Fibroblast of the aortic adventitia (primary cell): ENCODE measurements at regions not wholly inside any gene's neighbourhood (a gene's known extent, or its start where the extent isn't known, plus 50 kb on each side); places are given as distances from the start of the nearest gene placed in this dataset.

Experiments
- DNase-seq: peaks from one replicate; pipeline ENCODE4 v3.0.0-alpha.2; 2010; ENCODE audit warnings: low read depth
- H3K4me3 ChIP-seq: 2 replicates; pipeline ENCODE4 v1.5.1; 2011; ENCODE audit warnings: low read depth, mild to moderate bottlenecking, control low read depth, low read length, moderate library complexity
- TF ChIP-seq, protein P1 (sequence below): IDR thresholded peaks from 2 replicates; pipeline ENCODE4 v1.5.1; 2011; ENCODE audit warnings: mild to moderate bottlenecking, low read length, control low read depth, inconsistent platforms; ENCODE audit not compliant: insufficient read depth

DNA sequence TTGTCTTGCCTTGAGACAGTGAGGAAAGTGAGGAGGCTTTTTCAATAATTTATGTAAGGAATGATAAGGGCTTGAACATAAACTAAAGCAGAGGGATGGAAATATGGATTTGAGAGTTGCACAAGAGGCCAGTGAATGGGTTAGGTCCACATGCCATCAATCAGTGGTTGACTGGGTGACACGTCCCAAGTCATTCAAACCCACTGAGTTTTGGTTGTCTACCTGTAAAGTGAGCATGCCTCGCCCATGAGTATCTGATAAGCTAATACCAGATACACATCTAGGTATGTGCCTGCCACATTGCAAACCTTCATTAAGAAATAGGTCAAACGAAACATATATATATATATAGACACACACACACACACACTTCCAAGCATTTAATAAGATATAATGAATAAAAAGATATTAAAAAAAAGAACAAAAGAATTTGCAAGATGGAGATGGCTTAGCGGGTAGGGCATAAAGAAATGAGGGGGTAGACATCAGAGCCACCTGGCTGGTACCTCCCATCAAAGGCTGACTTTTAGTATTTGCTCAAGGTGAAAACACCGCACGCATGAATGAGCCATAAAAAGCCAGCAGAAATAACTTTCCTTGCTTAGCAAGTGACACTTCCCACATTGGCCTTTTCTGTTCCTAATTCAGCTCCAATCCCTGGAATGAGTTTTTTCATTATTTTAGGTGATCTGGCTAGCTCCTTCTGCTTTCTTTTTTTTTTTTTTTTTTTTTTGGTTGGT is 109.1 kb upstream of the GGTLC1 start:
- H3K4me3 ChIP-seq: no peak overlapping the region
- no peak for DNase-seq
- TF ChIP-seq, protein P1, sequence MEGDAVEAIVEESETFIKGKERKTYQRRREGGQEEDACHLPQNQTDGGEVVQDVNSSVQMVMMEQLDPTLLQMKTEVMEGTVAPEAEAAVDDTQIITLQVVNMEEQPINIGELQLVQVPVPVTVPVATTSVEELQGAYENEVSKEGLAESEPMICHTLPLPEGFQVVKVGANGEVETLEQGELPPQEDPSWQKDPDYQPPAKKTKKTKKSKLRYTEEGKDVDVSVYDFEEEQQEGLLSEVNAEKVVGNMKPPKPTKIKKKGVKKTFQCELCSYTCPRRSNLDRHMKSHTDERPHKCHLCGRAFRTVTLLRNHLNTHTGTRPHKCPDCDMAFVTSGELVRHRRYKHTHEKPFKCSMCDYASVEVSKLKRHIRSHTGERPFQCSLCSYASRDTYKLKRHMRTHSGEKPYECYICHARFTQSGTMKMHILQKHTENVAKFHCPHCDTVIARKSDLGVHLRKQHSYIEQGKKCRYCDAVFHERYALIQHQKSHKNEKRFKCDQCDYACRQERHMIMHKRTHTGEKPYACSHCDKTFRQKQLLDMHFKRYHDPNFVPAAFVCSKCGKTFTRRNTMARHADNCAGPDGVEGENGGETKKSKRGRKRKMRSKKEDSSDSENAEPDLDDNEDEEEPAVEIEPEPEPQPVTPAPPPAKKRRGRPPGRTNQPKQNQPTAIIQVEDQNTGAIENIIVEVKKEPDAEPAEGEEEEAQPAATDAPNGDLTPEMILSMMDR: no peak

DNA sequence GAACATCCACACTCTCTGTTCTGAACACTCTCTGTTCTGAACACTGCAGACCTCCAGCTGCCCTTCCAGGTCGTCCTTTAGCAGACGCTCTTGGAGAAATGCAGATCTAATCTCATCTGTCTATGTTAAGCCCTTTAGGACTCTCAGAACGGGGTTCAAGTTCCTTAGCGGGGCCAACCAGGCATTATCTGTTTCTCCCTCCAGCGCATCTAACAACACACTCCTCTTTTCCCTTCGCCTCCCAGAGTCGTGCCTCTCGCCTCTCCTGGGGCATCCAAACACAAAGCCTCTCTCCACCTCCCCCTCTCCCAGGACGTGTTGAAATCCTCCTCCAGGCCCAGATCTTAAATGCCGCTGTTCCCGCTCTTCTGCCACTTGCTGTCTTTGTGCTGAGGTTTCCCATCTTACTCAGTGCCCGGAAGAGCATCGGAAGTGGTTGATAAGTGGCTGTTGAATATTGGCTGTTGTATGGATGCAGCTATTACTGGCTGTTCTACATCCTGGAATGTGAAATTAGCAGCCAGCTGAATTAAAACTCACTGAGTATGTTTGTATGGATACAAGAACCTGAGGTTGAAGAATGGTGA is 108.4 kb upstream of the GGTLC1 start:
- TF ChIP-seq, protein P1: no peak
- H3K4me3 ChIP-seq: no peak overlapping the region
- no peak for DNase-seq

DNA sequence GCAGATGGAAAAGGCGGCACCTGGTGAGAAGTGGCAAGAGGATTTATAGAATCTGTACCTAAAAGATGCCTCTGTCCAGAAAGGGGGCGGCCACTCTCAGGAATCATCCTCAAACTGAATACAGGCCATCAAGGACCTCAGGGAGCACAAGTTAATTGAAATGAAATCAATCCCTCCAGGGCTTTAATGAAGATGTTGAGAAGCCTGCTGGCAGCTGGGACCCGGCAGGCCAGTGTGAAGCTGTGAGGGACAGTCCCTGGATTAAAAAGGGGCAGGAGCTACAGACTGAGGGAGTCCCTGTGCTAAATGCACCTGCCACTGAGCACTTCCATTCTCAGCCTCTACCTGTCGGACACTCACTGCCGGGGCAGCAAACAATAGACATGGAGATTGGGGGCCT is 107.7 kb upstream of the GGTLC1 start:
- TF ChIP-seq, protein P1: no peak
- no peak overlapping the region for H3K4me3 ChIP-seq
- no peak for DNase-seq

DNA sequence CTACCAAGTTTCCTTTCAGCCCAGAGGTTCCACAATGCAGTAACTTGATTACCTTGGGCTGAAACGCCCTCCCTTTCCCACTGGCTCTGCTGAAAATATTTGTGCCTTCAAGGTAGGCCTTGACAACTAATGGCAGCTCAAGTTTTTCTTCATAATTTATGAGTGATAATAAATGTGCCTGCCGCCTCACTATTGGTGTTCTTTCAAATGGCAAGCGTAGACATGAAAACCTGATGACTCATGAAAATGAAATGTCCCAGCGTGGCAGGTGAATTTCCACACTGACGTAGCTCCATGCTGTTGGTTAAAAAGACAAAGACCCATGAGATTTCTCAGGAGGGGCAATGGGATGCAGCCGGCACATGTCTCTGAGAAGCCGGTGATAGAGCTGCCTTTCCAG is 107.2 kb upstream of the GGTLC1 start:
- H3K4me3 ChIP-seq: no peak overlapping the region
- DNase-seq: no peak
- TF ChIP-seq, protein P1: no peak

DNA sequence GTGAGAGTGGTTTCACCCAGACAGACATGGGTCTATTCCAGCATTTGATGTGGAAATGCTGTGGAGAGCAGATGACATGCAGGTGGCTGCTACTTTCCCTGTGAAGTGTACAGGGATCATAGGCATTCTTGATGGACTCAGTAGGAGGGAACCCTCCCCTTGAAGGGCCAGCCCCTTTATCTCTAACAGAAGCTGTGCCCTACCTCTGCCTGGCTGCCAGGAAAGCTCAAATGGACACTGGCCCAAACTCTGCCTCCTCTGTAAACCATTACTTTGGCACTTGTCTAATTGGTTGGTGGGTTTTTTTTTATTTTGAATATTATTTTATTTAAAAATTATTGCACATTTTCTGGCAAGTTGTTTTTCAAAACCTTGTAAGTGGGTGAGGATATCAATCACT is 106.7 kb upstream of the GGTLC1 start:
- TF ChIP-seq, protein P1: no peak
- H3K4me3 ChIP-seq: no peak overlapping the region
- DNase-seq: no peak

DNA sequence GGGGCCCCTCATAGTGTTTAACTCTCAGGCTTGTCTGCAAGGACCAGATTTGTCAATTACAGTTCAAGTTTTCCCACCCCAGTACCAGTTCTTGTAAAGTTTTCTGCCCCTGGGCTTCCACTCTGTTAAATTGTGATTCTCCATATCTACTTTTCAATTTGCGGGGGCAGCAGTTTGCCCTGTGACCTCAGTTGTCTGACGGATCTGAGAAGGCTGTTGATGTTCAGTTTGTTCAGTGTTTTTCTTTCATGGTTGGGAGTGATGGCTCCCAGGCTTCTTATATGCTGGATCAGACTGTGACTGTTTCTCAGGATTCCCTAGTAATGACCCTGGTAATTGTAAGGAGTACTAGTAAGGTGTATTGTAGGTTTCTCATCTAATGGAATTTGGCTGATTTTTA is 101.0 kb upstream of the GGTLC1 start:
- no peak for DNase-seq
- no peak overlapping the region for H3K4me3 ChIP-seq
- TF ChIP-seq, protein P1: no peak

DNA sequence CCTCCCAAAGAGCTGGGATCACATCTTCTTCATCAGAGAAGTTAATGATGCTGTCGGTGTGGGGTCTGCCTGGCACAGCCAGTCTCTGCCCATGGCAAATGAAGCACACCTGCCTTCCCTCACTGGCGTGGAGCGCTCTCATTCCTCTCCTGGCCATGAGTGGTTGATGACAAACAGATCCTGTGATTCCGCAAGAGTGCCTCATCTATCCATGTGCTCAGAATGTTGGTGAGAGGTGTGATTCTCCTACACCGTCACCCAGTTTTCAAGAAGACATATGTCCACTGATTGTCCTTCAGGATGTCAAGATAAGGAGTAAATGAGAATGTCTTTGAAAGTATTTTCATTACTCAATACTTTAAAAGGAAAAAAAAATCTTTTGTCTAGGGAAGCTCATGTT is 97.5 kb upstream of the GGTLC1 start:
- TF ChIP-seq, protein P1: no peak
- peak; percentile 3 for DNase-seq
- no peak overlapping the region for H3K4me3 ChIP-seq
